ENCODE measurements at regions not wholly inside any gene's neighbourhood (a gene's known extent, or its start where the extent isn't known, plus 50 kb on each side); places are given as distances from the start of the nearest gene placed in this dataset.

- 77 to 86% (median 82%) methylated on average over 9 to 12 of the region's 12 CpGs for WGBS, 5 donors
- TF ChIP-seq CTCF (IDR thresholded peaks at IDR 0.05 in 8 of 11, conservative IDR thresholded peaks at IDR 0.05 in 3 of 11), result no peak
- no peak for TF ChIP-seq POLR2A (IDR thresholded peaks at IDR 0.05)
- no peak for TF ChIP-seq POLR2AphosphoS5 (IDR thresholded peaks at IDR 0.05)
- intact Hi-C loops (cut with DNase I; ENCODE audit: low total_unique reads), result no loop called here
Measured at GRCh38 chr17:79457889-79458288, 153.0 kb downstream of the RBFOX3 start.

GRCh38 chr17:79457376-79457775, 153.5 kb downstream of the RBFOX3 start:
- 76 to 81% (median 77%) methylated on average over 11 to 17 of the region's 17 CpGs for WGBS, 5 donors
- intact Hi-C loops (cut with DNase I; ENCODE audit: low total_unique reads), result no loop called here
- no peaks in the 10 kb centered on the region for H3K4me1 ChIP-seq
- peaks cover 0 to 51% (median 0%) of the 10 kb centered on the region in 7 donors for H3K27me3 ChIP-seq (replicated peaks in 1 of 7)
- no peaks in the 10 kb centered on the region for H3K9me3 ChIP-seq
- TF ChIP-seq POLR2AphosphoS5 (IDR thresholded peaks at IDR 0.05), result no peak
- TF ChIP-seq CTCF (IDR thresholded peaks at IDR 0.05 in 8 of 11, conservative IDR thresholded peaks at IDR 0.05 in 3 of 11), result no peak
- no peak for TF ChIP-seq POLR2A (IDR thresholded peaks at IDR 0.05)
- no peak overlapping the region for H3K4me3 ChIP-seq
- no peak overlapping the region for H3K27ac ChIP-seq
- no peaks in the 10 kb centered on the region for H3K36me3 ChIP-seq
- no peak for DNase-seq

More at GRCh38 chr17:79457889-79458288, 153.0 kb downstream of the RBFOX3 start:
- H3K4me3 ChIP-seq, result no peak overlapping the region
- H3K36me3 ChIP-seq, result no peaks in the 10 kb centered on the region
- no peaks in the 10 kb centered on the region for H3K4me1 ChIP-seq
- H3K9me3 ChIP-seq, result no peaks in the 10 kb centered on the region
- H3K27me3 ChIP-seq (replicated peaks in 1 of 7), result peaks cover 0 to 49% (median 0%) of the 10 kb centered on the region in 7 donors
- no peak overlapping the region for H3K27ac ChIP-seq
- no peak for DNase-seq

- DNase-seq, result no peak
- H3K27ac ChIP-seq, result no peak overlapping the region
- H3K4me3 ChIP-seq, result no peak overlapping the region
- no peaks in the 10 kb centered on the region for H3K9me3 ChIP-seq
- no peaks in the 10 kb centered on the region for H3K4me1 ChIP-seq
- intact Hi-C loops (cut with DNase I; ENCODE audit: low total_unique reads), result no loop called here
- peaks cover 0 to 51% (median 0%) of the 10 kb centered on the region in 7 donors for H3K27me3 ChIP-seq (replicated peaks in 1 of 7)
- H3K36me3 ChIP-seq, result no peaks in the 10 kb centered on the region
- WGBS, 5 donors, result 80 to 88% (median 85%) methylated on average over 11 of the region's 11 CpGs
- TF ChIP-seq CTCF (IDR thresholded peaks at IDR 0.05 in 8 of 11, conservative IDR thresholded peaks at IDR 0.05 in 3 of 11) (no peak), POLR2AphosphoS5 (IDR thresholded peaks at IDR 0.05) (no peak), POLR2A (IDR thresholded peaks at IDR 0.05) (no peak)
Measured at GRCh38 chr17:79455636-79456035, 155.2 kb downstream of the RBFOX3 start.

GRCh38 chr17:79454826-79455225, 156.0 kb downstream of the RBFOX3 start:
- Histone ChIP-seq H3K27me3 (replicated peaks in 1 of 7) (peaks cover 0 to 51% (median 0%) of the 10 kb centered on the region in 7 donors), H3K36me3 (no peaks in the 10 kb centered on the region), H3K9me3 (no peaks in the 10 kb centered on the region), H3K4me1 (no peaks in the 10 kb centered on the region), H3K4me3 (no peak overlapping the region), H3K27ac (no peak overlapping the region)
- 86 to 91% (median 87%) methylated on average over 6 of the region's 6 CpGs; no CpG with 5 or more reads in 1 of the 5 donors for WGBS, 5 donors
- no peak for TF ChIP-seq POLR2AphosphoS5 (IDR thresholded peaks at IDR 0.05)
- TF ChIP-seq CTCF (IDR thresholded peaks at IDR 0.05 in 8 of 11, conservative IDR thresholded peaks at IDR 0.05 in 3 of 11), result no peak
- no peak for TF ChIP-seq POLR2A (IDR thresholded peaks at IDR 0.05)
- DNase-seq, result no peak
- intact Hi-C loops (cut with DNase I; ENCODE audit: low total_unique reads), result no loop called here
